Adipose tissue (tissue), 3 donors: ENCODE measurements at regions not wholly inside any gene's neighbourhood (a gene's known extent, or its start where the extent isn't known, plus 50 kb on each side); places are given as distances from the start of the nearest gene placed in this dataset.

ENCODE experiments used
- H3K27ac ChIP-seq: one replicate; pipeline ENCODE4 v1.5.1; 2013; ENCODE audit warnings: low read depth, low read length
- WGBS, 3 donors: extraction: QIAGEN DNeasy Blood & Tissue Kit; methylation state at CpG; one replicate each; pipeline ENCODE4 v1.1.7; 2013; 5-methylcytosine and 5-hydroxymethylcytosine counted together
- donor health status: healthy with polysubstance abuse.
- donor health status: Bipolar disorder and iron deficiency.
- donor health status: healthy.

DNA sequence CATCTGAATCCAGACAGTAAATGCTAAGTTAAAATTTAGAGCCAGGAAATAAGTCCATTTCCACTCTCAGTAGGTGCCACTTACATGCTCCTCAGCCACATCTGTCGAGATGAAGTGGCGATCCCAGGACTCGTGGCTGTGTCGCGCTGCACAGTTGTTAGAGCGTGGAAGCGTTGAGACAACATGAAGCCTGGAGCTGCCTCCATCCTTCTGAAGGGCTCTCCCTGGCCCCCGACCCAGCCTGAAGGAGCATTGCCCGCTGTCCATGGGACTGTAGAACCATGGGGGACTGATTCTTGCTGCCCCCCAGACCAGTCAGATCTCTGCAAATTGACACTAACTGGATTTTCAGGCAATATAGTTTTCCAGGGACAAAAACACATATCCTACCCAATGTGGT is 58.9 kb downstream of the IRX1 start:
- H3K27ac ChIP-seq = no peak overlapping the region
- 80 to 86% (median 85%) methylated on average over 9 of the region's 9 CpGs for WGBS, 3 donors

DNA sequence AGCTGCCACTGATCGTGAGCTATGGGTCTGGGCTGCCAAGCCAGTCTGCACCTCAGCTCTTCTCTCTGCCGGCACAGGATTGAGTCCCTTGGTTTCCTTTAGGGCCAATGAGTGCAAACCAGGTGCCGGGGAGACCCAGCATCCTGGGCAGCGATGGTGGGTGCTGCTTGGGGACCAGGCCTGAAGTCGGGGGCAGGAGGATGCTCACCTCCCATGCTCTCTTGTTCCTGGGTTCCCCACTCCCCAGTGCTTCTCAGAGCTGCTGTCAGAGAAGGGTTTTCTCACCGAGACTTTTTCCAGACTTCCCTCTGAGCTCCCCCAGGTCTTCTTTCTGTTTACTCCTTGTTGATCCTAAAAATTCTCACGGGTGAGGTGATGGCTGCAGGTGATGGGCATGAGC is 61.2 kb downstream of the IRX1 start:
- 62 to 69% (median 63%) methylated on average over 7 of the region's 7 CpGs for WGBS, 3 donors

DNA sequence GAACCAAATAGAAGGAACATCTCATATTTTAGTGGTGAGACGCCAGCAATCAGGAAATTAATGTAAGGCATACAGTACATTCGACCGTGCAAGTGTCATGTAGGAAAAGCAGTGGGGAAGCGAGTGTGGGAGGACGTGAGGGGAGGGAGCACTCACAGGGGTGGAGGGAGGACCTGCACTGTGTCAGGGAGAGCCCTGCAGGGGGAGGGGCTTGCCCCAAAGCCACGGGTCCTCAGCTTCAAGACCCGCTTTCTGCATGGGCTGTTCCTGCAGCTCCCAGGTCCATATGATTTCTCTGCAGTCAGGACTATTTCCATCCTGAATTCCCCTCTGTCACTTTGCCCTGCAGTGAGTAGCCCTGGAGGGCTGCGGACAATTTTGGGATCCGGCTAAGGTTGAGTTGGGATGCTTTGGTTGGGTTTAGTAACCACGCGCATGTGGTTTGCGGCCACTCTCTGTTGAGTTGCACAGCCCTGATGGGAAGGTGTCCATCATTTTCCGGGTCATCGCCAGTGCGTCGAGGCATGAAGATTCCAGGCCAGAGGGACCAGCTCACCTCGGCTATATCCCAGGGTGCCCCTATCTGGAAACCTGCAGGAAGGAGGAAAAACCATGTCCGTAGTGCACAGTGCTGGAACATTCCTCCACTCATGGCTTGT is 61.9 kb downstream of the IRX1 start:
- WGBS, 3 donors = 72 to 82% (median 79%) methylated on average over 18 of the region's 18 CpGs

More for the DNA sequence above, 61.2 kb downstream of the IRX1 start:
- no peak overlapping the region for H3K27ac ChIP-seq

DNA sequence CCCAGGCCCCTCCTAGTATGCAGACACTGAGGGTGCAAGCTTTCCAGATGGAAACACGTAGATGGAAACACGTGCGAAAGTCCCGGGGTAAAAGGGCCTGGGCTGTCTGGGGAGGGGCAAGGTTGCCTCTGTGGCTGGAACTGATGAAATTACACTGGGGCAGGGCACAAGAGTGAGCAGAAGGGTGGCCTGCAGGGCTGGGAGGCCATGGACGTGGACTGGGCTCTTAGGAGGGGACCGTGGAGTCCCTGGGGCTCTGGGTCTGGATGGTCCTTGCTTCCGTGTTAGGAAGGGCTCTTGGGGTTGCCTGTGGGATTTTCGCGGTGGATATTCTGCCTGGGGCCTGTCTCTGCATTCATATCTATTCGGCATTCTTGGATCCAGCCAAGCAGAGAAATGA is 63.3 kb downstream of the IRX1 start:
- H3K27ac ChIP-seq = no peak overlapping the region
- 81 to 88% (median 83%) methylated on average over 10 of the region's 10 CpGs for WGBS, 3 donors

More for the DNA sequence above, 61.9 kb downstream of the IRX1 start:
- H3K27ac ChIP-seq = no peak overlapping the region

DNA sequence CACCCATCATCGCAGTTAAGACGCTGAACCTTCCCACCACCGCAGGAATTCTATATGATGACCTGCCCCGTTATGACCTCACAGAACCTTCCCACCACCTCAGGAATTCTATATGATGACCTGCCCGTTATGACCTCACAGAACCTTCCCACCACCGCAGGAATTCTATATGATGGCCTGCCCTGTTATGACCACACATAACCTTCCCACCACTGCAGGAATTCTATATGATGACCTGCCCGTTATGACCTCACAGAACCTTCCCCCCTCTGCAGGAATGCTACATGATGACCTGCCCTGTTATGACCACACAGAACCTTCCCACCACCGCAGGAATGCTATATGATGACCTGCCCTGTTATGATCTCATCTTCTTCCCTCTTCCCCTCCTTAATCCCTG is 64.3 kb downstream of the IRX1 start:
- WGBS, 3 donors = 70 to 77% (median 76%) methylated on average over 8 of the region's 8 CpGs
- no peak overlapping the region for H3K27ac ChIP-seq

DNA sequence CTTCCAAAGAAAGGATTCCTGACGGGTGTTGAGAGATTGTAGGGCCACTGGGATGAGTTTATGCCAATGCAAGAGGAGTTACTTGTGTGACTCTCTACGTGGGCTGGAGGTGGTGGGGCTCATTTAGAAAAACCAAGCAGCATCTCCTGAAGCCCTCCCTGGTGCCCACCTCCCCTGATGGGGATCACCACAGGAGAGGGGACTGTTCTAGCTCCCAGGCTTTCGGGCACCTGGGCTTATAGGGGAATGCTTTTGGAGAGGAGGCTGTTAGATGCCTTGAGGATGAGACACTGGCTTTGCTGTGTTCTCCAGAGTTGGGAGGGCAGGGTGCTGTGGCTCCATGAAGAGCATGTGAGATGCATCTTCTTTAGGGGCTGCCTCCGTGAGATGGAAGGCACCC is 65.0 kb downstream of the IRX1 start:
- H3K27ac ChIP-seq = no peak overlapping the region
- WGBS, 3 donors = 57 to 83% (median 73%) methylated on average over 4 of the region's 4 CpGs

DNA sequence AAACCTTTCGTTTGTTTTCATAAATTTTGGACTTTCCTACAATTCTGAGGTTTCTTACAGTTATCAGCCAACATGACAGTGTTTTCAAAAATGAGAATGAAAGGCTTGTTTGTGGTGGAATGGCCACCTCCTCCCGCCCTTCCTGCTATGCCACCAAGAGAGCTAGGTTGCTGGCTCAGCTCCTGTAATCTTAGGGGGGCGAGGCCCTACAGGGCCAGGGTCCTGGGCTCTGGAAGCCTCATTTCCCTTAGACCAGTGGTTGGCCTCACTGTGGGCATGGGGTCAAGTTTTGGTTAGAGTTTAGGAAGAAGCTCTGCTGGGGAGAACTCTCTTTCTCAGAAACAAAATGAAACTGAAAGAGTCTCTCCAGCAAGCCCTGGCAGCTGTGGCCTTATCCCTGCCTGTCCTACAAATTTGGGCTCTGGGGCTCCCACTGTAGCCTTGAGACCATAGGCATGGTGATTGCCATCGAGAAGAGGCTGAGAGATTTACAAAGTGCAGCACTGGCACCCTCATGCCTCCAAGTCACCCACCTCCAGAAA is 66.2 kb downstream of the IRX1 start:
- WGBS, 3 donors = 47 to 63% (median 52%) methylated on average over 4 of the region's 4 CpGs
- H3K27ac ChIP-seq = no peak overlapping the region

DNA sequence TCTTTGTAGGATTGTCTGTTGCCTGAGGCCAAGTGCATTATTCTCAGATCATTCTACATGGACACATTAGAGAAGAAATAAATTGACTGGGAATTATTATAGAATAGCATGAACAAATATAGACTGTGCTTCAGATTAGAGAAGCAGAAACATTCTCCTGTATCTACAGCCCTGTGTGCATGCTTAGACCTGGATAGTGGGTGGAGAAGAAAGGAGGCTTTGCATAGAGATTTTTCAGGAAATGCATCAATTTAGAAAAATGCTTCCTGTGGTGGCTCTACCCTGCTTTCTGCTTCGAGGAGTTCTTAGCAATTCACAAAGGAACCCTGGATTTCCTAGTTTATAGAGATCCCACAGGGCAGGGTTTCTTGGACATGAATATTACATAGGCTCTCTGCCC is 66.7 kb downstream of the IRX1 start:
- no peak overlapping the region for H3K27ac ChIP-seq
- 20 to 48% (median 28%) methylated on average over 1 of the region's 1 CpG for whole genome bisulfite sequencing, 3 donors

DNA sequence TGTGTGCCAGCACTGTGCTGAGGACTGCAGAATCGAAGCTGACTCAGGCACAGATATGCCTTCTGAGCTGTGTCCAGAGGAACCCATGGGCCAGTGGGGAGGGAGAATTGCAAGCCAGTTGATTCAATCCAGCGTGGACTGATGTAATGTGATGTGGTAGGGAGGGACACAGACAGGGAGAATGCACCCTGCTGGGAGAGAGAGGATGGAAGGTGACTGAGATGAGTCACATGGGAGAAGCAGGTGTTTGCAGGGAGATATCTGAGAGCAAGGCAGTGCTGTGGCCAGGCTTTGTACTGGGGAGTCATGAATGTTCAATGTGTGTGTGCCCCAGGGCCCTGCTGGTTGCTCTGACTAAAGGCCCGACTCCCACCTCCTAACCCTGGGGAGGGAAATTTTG is 75.7 kb downstream of the IRX1 start:
- no peak overlapping the region for H3K27ac ChIP-seq
- WGBS, 3 donors = 33 to 51% (median 42%) methylated on average over 3 of the region's 3 CpGs

DNA sequence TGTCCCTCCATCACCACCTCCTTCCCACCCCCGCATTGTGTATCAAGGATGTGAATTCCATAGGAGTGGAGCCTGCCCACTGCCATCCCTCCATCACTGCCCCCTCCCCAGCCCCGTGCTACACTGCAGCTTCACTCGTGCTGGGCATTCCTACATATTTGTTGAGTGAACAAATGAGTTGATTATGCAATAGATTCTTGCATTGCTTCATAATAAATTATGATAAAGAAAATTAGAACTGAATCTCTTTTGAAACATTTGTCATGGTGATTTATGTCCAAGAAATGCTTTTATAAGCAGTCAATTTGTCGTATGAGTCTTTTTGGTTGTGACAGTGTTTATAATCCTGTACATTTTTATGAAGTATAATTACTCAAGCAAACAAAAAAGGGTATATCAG is 83.2 kb downstream of the IRX1 start:
- no peak overlapping the region for H3K27ac ChIP-seq
- 62 to 77% (median 72%) methylated on average over 4 of the region's 4 CpGs for WGBS, 3 donors

DNA sequence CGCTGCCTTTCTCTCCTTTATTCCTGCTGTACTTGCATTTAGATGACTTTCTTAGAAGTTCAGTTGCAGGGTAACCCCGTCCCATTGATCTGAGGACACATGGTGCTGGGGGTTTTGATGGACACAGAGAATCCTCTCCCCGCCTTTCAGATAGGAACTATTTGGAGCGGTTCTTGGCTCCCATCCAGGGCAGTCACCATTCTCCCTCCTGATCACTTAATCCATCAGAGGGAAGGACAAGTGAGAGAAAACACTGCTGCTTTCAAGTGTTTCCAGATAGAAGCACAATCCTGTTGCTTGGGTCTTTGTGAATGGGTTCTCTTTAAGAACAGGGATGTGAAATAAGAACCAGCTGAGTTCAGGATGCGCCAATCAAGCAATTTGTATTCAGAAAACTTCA is 85.2 kb downstream of the IRX1 start:
- 65 to 76% (median 71%) methylated on average over 5 of the region's 5 CpGs for WGBS, 3 donors

DNA sequence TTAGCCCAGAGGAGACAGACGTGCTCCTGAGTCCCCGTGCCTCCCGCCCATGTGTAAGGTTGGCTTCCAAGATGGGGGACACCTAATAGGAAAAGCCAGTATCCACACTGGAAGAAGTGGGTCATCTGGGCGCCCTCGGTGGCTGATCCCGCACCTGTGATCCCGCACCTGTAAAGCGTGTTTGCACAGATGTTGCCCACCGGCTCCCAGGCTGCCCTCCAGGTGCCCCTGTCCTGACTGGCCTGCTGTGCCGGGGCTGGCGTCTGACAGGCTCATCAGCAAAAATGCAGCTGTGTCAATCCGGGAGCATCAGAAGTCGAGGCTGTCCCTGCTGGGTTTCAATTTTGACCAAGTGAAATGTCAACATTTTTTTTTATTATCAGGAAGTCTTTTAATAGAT is 88.5 kb downstream of the IRX1 start:
- 55 to 81% (median 81%) methylated on average over 13 of the region's 13 CpGs for WGBS, 3 donors

More for the DNA sequence above, 85.2 kb downstream of the IRX1 start:
- H3K27ac ChIP-seq = no peak overlapping the region

DNA sequence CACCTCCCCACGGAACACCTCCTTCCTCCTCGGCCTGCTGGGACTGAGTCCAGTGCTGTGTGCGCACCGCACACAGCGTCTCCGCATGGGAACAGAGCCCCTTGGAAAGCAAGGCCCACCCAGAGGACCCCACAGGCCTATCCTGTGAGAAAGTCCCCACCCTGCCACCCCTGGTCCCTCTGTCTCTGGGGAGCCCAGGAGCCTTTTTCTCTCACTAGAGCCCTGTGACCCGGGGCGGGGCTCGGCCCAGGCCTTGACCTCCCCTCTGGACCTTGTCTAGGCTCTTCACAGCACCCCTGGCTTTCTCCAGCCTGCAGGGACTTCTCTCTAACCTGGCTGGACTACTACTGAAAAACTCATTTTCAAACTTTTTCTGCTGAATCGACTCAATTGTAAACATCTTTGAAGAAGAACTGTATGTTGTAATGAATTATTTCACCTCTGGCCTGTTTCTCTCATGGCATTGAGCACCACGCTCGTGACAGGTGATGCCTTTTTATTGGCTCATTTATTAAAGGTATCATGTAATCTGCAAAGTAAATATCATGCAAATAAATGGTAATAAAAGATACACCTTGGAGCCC is 89.2 kb downstream of the IRX1 start:
- no peak overlapping the region for H3K27ac ChIP-seq
- WGBS, 3 donors = 84 to 90% (median 86%) methylated on average over 12 of the region's 12 CpGs

More for the DNA sequence above, 88.5 kb downstream of the IRX1 start:
- no peak overlapping the region for H3K27ac ChIP-seq

DNA sequence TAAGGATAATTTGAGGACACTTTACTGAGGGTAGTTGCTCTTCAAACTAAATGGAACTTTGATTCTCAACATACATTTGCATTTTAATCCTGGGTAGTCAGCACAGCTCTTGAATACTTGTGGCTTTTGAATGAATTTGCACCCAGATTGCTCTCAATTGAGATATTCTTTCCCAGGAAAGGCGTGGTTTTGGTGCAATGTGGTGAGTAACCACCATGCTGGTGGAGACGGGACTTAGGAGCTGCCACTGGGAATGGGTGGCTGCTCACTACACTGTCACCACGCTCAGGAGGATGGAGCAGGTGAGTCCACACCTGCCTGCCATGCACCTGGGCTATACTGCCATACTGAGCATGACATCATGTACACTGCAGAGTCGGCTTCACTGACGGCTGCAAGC is 99.2 kb downstream of the IRX1 start:
- 74 to 91% (median 86%) methylated on average over 5 of the region's 5 CpGs for WGBS, 3 donors
- no peak overlapping the region for H3K27ac ChIP-seq

DNA sequence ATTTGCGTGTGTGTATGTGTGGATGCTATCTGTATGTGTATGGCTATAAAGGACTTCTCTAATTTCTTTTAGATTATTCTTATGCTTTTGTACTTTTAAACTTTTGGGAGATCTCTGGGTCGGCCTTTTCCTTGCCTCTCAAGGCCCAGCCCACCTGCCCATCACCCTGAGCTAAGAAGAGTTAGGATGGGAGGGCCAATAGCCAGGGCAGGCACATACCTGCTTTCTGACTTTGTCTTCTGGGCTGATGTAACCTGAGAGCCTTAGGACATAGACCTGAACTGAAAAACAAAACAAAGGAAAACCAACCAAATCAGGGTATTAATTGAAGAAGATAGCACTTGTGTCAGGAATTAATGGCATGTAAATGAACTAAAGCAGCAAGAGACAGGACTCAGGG is 100.2 kb downstream of the IRX1 start:
- WGBS, 3 donors = 80 to 94% (median 81%) methylated on average over 2 of the region's 2 CpGs
- no peak overlapping the region for H3K27ac ChIP-seq

DNA sequence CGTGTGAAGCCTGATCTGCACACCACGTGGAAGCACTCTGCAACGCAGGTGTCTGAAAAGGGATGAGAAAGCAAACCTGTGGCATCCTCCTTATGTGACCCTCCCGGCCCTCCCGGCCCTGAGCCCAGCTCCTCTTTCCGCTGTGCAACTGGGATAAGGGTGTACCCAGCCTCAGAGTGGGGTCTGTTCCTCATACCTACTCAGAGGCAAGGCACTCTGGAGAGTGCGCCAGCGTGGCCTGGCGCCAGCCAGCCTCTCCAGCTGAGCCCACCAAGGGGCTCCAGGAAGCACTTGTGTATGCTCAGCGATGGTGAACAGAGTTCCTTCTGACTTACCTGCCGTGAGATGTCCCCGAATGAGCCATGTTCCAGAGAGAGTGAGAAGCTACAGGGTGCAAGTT is 102.8 kb downstream of the IRX1 start:
- 65 to 85% (median 84%) methylated on average over 12 of the region's 12 CpGs for WGBS, 3 donors
- no peak overlapping the region for H3K27ac ChIP-seq

DNA sequence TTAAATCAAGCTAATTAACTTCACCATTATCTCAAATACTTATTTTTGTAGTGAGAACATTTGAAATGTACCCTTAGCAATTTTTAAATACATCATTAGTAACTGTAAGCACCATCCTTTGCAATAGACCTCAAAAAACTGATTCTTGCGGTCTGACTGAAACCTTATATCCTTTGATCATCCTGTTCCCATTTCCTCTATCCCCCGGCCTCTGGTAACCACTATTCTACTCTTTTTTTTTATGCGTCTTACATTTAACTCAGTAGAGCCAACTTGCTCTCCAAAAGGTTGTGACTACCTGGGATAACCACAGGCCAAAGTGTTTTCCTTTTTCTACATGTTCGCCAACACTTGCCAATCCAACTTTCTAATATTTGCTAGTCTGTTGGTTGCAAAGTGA is 106.1 kb downstream of the IRX1 start:
- 68 to 86% (median 68%) methylated on average over 4 of the region's 4 CpGs for WGBS, 3 donors
- H3K27ac ChIP-seq = no peak overlapping the region

DNA sequence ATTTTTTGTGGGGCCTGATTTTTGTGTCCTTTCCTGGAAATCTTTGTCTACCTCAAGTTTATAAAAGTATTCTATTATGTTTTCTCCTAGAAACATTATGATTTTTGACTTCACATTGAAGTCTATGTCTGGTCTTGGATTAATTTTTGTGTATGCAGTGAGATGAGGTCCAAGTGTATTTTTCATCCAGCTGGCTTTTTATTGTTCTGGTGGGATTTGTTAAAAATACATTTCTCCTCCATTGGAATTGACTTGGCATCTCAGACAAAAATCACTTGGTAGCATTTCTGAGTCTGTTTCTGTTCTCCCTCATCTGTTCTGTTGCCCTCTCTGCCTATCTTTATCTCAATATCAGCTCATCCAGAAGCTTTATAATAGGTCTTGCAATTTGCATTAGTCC is 109.0 kb downstream of the IRX1 start:
- H3K27ac ChIP-seq = no peak overlapping the region

DNA sequence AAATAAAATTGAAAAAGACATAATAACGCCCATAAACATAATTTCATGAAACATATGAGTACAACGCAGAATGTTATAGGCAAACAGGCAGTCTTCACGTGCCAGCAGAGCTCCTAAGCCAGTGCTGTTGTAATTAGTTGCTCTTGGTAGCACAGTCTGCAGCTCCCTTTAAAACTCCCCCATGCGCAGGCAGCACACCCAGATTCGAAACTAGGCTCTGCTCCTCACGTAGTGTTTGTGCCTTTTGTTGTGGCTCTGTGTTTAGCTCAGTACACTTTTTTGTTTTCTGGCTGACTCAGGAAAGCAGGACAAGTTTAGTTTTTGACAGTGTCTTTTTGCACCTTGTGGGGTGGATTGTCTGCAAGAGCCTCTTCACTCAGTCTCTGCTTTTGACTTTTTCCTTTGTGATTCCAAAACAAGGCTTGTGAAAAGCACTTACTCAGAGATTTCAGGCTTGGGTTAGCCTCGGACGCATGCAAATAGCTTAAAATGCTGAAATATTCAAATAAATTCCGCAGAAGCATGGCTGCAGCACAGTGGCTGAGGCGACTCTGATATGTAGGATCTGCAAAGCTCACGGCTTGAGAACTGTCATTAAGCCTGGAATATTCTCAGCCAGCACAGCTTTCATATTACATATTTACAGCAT is 113.6 kb downstream of the IRX1 start:
- 43 to 59% (median 54%) methylated on average over 11 of the region's 11 CpGs for WGBS, 3 donors
- H3K27ac ChIP-seq = no peak overlapping the region
